IMR-90 (cell line): ENCODE measurements at regions not wholly inside any gene's neighbourhood (a gene's known extent, or its start where the extent isn't known, plus 50 kb on each side); places are given as distances from the start of the nearest gene placed in this dataset.

Source experiments
- ATAC-seq: fragments of 200-7000 bp; cut with Tn5 transposase; 2 replicates; pipeline ENCODE4 v1.9.1; 2020; ENCODE audit warnings: low read depth, mild to moderate bottlenecking, moderate library complexity
- BruUV-seq: library from RNA; stranded (reverse); fragments of 400-500 nt; replicated peaks from 2 replicates; lab custom pipeline; 2021; lab: Mats Ljungman, UMichigan
- CTCF ChIA-PET: fragments of 300-600 bp; formaldehyde crosslinking; extraction: SDS; loops from one replicate; lab custom pipeline; 2021; ENCODE audit warnings: antibody characterized with exemption; lab: Yijun Ruan, JAX
- POLR2A ChIA-PET: fragments of 300-600 bp; sonication (Branson Sonifier 250); formaldehyde crosslinking; loops from one replicate; lab custom pipeline; 2022; ENCODE audit warnings: antibody characterized with exemption; ENCODE audit not compliant: unreplicated experiment; lab: Charles Lee
- DNase-seq: peaks from one replicate; pipeline ENCODE4 v3.0.0; 2013
- H2AFZ ChIP-seq: replicated peaks from 2 replicates; pipeline ENCODE3; 2013; ENCODE audit warnings: low read length, mild to moderate bottlenecking; ENCODE audit not compliant: poor library complexity
- H2AK5ac ChIP-seq: 2 replicates; pipeline ENCODE4 v1.6.1; 2013; ENCODE audit warnings: low read depth, low read length, inconsistent platforms
- H2AK9ac ChIP-seq: replicated peaks from 2 replicates; pipeline ENCODE3; 2013; ENCODE audit warnings: mild to moderate bottlenecking, low read depth, low read length, moderate library complexity; ENCODE audit not compliant: poor library complexity
- H2BK120ac ChIP-seq: 2 replicates; pipeline ENCODE4 v1.6.1; 2013; ENCODE audit warnings: low read depth, low read length, inconsistent platforms
- H2BK15ac ChIP-seq: 3 replicates; pipeline ENCODE4 v1.6.1; 2013; ENCODE audit warnings: low read depth, low read length, inconsistent platforms
- H2BK20ac ChIP-seq: 2 replicates; pipeline ENCODE4 v1.6.1; 2013; ENCODE audit warnings: low read depth, mild to moderate bottlenecking, inconsistent platforms, low read length, moderate library complexity
- H2BK5ac ChIP-seq: 2 replicates; pipeline ENCODE4 v1.6.1; 2013; ENCODE audit warnings: mild to moderate bottlenecking, low read depth, low read length, inconsistent platforms; ENCODE audit not compliant: poor library complexity, severe bottlenecking
- H3K14ac ChIP-seq: replicated peaks from 2 replicates; pipeline ENCODE4 v1.6.1; 2013; ENCODE audit warnings: low read depth, low read length, inconsistent platforms
- H3K18ac ChIP-seq: 2 replicates; pipeline ENCODE4 v1.6.1; 2013; ENCODE audit warnings: low read depth, low read length, control low read depth
- H3K23ac ChIP-seq: 2 replicates; pipeline ENCODE4 v1.6.1; 2013; ENCODE audit warnings: low read depth, low read length, inconsistent platforms
- H3K27ac ChIP-seq: 2 replicates; pipeline ENCODE4 v1.5.1; 2013; ENCODE audit warnings: mild to moderate bottlenecking, control low read depth, low read length; ENCODE audit not compliant: insufficient read depth
- H3K27me3 ChIP-seq: 2 replicates; pipeline ENCODE4 v1.6.1; 2013; ENCODE audit warnings: low read length; ENCODE audit not compliant: control insufficient read depth, insufficient read depth
- H3K36me3 ChIP-seq: 2 replicates; pipeline ENCODE4 v1.6.1; 2013; ENCODE audit warnings: low read length, mixed read lengths; ENCODE audit not compliant: control insufficient read depth, insufficient read depth
- H3K4ac ChIP-seq: 2 replicates; pipeline ENCODE4 v1.6.1; 2013; ENCODE audit warnings: low read depth, low read length, inconsistent platforms
- H3K4me1 ChIP-seq: 2 replicates; pipeline ENCODE4 v1.6.1; 2013; ENCODE audit warnings: low read length, mixed read lengths; ENCODE audit not compliant: control insufficient read depth, insufficient read depth
- H3K4me2 ChIP-seq: 2 replicates; pipeline ENCODE4 v1.6.1; 2013; ENCODE audit warnings: low read depth, mild to moderate bottlenecking, control low read depth, low read length, moderate library complexity
- H3K4me3 ChIP-seq: 2 replicates; pipeline ENCODE4 v1.5.1; 2013; ENCODE audit warnings: low read depth, mild to moderate bottlenecking, control low read depth, low read length, moderate library complexity; ENCODE audit not compliant: insufficient read depth
- H3K56ac ChIP-seq: 2 replicates; pipeline ENCODE4 v1.6.1; 2013; ENCODE audit warnings: low read length, inconsistent platforms; ENCODE audit not compliant: insufficient read depth; ENCODE audit errors: extremely low read depth
- H3K79me1 ChIP-seq, 2 experiments: 2 replicates each; pipeline ENCODE4 v1.6.1; 2013; ENCODE audit warnings: low read length in 2 of 2, inconsistent platforms in 1 of 2, low read depth in 1 of 2
- H3K9ac ChIP-seq: 2 replicates; pipeline ENCODE4 v1.6.1; 2013; ENCODE audit warnings: low read depth, low read length, control low read depth
- H3K9me1 ChIP-seq: 2 replicates; pipeline ENCODE4 v1.6.1; 2013; ENCODE audit warnings: low read length, inconsistent platforms; ENCODE audit not compliant: insufficient read depth
- H3K9me3 ChIP-seq: 2 replicates; pipeline ENCODE4 v1.6.1; 2013; ENCODE audit warnings: low read length; ENCODE audit not compliant: control insufficient read depth, insufficient read depth
- H4K20me1 ChIP-seq: 2 replicates; pipeline ENCODE4 v1.6.1; 2013; ENCODE audit warnings: low read length, inconsistent platforms; ENCODE audit not compliant: insufficient read depth
- H4K5ac ChIP-seq: 2 replicates; pipeline ENCODE4 v1.6.1; 2013; ENCODE audit warnings: mild to moderate bottlenecking, low read depth, low read length, control low read depth
- H4K8ac ChIP-seq, 2 experiments: 2 replicates each; pipeline ENCODE4 v1.6.1; 2013; ENCODE audit warnings: low read depth in 2 of 2, low read length in 2 of 2, control low read depth in 1 of 2, inconsistent platforms in 1 of 2
- H4K91ac ChIP-seq: 2 replicates; pipeline ENCODE4 v1.6.1; 2013; ENCODE audit warnings: low read depth, low read length, inconsistent platforms; ENCODE audit not compliant: insufficient read depth
- BHLHE40 ChIP-seq: fragments of 150-350 bp; IDR thresholded peaks from 2 replicates; pipeline ENCODE4 v1.6.1; 2016; ENCODE audit warnings: mild to moderate bottlenecking, low read depth, low read length
- CEBPB ChIP-seq: IDR thresholded peaks from 2 replicates; pipeline ENCODE4 v1.6.1; 2012; ENCODE audit warnings: low read depth, low read length, improper control_type of control experiment
- CHD1 ChIP-seq: IDR thresholded peaks from 2 replicates; pipeline ENCODE4 v1.6.1; 2012; ENCODE audit warnings: low read depth, low read length, improper control_type of control experiment
- FOS ChIP-seq: fragments of 150-350 bp; IDR thresholded peaks from 2 replicates; pipeline ENCODE4 v1.6.1; 2016; ENCODE audit warnings: low read depth, low read length
- MAFK ChIP-seq: IDR thresholded peaks from 2 replicates; pipeline ENCODE4 v1.6.1; 2012; ENCODE audit warnings: low read depth, low read length, improper control_type of control experiment
- MAZ ChIP-seq: IDR thresholded peaks from 2 replicates; pipeline ENCODE4 v1.6.1; 2012; ENCODE audit warnings: low read depth, mild to moderate bottlenecking, low read length, improper control_type of control experiment, moderate library complexity, borderline replicate concordance
- MXI1 ChIP-seq: IDR thresholded peaks from 2 replicates; pipeline ENCODE4 v1.6.1; 2012; ENCODE audit warnings: low read depth, mild to moderate bottlenecking, low read length, moderate library complexity, borderline replicate concordance
- NFE2L2 ChIP-seq: fragments of 150-350 bp; IDR thresholded peaks from 2 replicates; pipeline ENCODE4 v1.6.1; 2016; ENCODE audit warnings: low read depth, mild to moderate bottlenecking, low read length
- POLR2A ChIP-seq: IDR thresholded peaks from 2 replicates; pipeline ENCODE4 v1.6.1; 2012; ENCODE audit warnings: mild to moderate bottlenecking, low read depth, low read length
- RAD21 ChIP-seq: IDR thresholded peaks from 2 replicates; pipeline ENCODE4 v1.6.1; 2012; ENCODE audit warnings: low read length, improper control_type of control experiment
- RCOR1 ChIP-seq: IDR thresholded peaks from 2 replicates; pipeline ENCODE4 v1.6.1; 2012; ENCODE audit warnings: mild to moderate bottlenecking, low read length, improper control_type of control experiment; ENCODE audit not compliant: insufficient replicate concordance
- RFX5 ChIP-seq: IDR thresholded peaks from 2 replicates; pipeline ENCODE4 v1.8.0; 2012; ENCODE audit warnings: low read depth, mild to moderate bottlenecking, low read length, moderate library complexity
- SMC3 ChIP-seq: fragments of 150-350 bp; IDR thresholded peaks from 2 replicates; pipeline ENCODE4 v1.6.1; 2016; ENCODE audit warnings: low read depth, mild to moderate bottlenecking, antibody characterized with exemption, low read length, moderate library complexity
- WGBS, 2 experiments: methylation state at CpG; one replicate each; pipeline versions ENCODE4 v1.1.5 to v1.1.7; 2013; ENCODE audit warnings: missing lambda C conversion rate in 2 of 2; ENCODE audit not compliant: insufficient read length in 1 of 2; ENCODE audit errors: extremely low coverage in 2 of 2; 5-methylcytosine and 5-hydroxymethylcytosine counted together
- dilution Hi-C: fragments of 300-500 bp; cut with HindIII; formaldehyde crosslinking; loops from one replicate; pipeline ENCODE4 v1.14.3; 2018; ENCODE audit warnings: low sequenced_read_pairs; ENCODE audit not compliant: unreplicated experiment
- in situ Hi-C: fragments of 300-500 bp; cut with MboI; formaldehyde crosslinking; loops from 3 replicates; pipeline ENCODE4 v1.14.3; 2019; ENCODE audit warnings: low sequenced_read_pairs, inconsistent platforms, mixed read lengths
- intact Hi-C: fragments of 100-400 bp; cut with micrococcal nuclease; formaldehyde crosslinking; loops from 2 replicates; pipeline ENCODE4 v1.10.0; 2022
- TF ChIP-seq, protein P1 (sequence below): conservative IDR thresholded peaks from 2 replicates; pipeline ENCODE4 v1.5.1; 2012; ENCODE audit warnings: mild to moderate bottlenecking, low read depth, low read length, improper control_type of control experiment
- TF ChIP-seq, protein P2 (sequence below): fragments of 150-350 bp; IDR thresholded peaks from 2 replicates; pipeline ENCODE4 v1.6.1; 2016; ENCODE audit warnings: low read depth, mild to moderate bottlenecking, low read length, moderate library complexity, borderline replicate concordance
- TF ChIP-seq, protein P3 (sequence below): fragments of 150-350 bp; IDR thresholded peaks from 2 replicates; pipeline ENCODE4 v1.6.1; 2017; ENCODE audit warnings: mild to moderate bottlenecking, antibody characterized with exemption, low read length, low read depth

DNA sequence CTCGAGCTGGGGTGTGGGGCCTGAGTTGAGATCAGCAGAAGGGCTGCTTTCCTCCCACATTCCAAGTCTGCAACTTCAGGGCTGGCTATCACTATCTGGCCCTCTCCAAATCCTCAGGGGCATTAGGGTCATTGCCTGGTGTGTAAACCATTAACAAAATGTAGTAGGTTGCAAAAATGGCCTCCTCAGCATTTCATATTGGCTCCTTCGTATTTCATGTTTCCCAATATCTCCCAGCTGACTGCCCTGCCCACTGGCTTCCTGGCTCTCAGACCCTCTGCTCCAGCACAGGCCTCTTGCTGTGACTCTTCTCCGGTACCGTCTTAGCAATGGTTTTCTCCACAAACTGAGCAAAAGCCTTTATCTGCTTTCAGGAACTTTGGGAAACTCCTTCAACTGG lies 113.8 kb downstream of the GADD45G start:
- DNase-seq: no peak
- Histone ChIP-seq H4K5ac (no peak overlapping the region), H3K56ac (no peak overlapping the region), H3K18ac (no peak overlapping the region), H2BK5ac (no peak overlapping the region), H3K4me2 (no peak overlapping the region), H3K4me3 (no peak overlapping the region), H2AK9ac (no peak overlapping the region), H2BK15ac (no peak overlapping the region), H3K79me1 (no peaks in the 10 kb centered on the region), H3K9me1 (no peaks in the 10 kb centered on the region), H3K36me3 (no peaks in the 10 kb centered on the region), H3K4me1 (no peaks in the 10 kb centered on the region), H4K8ac (no peak overlapping the region), H2AFZ (no peak overlapping the region), H3K14ac (no peak overlapping the region), H3K9ac (no peak overlapping the region), H2BK20ac (no peak overlapping the region), H3K27ac (no peak overlapping the region), H2BK120ac (no peak overlapping the region), H2AK5ac (no peak overlapping the region), H3K9me3 (no peaks in the 10 kb centered on the region), H4K20me1 (no peaks in the 10 kb centered on the region), H3K23ac (no peak overlapping the region), H3K4ac (no peak overlapping the region), H3K27me3 (peaks cover 2% of the 10 kb centered on the region; the same call in 1 of the 2 replicates), H4K91ac (no peak overlapping the region)
- in situ Hi-C loops: no loop called here
- intact Hi-C loops: no loop called here
- ChIA-PET CTCF (no interaction called here), POLR2A (no interaction called here)
- no peak for ATAC-seq
- dilution Hi-C loops: no loop called here
- TF ChIP-seq, protein P1, sequence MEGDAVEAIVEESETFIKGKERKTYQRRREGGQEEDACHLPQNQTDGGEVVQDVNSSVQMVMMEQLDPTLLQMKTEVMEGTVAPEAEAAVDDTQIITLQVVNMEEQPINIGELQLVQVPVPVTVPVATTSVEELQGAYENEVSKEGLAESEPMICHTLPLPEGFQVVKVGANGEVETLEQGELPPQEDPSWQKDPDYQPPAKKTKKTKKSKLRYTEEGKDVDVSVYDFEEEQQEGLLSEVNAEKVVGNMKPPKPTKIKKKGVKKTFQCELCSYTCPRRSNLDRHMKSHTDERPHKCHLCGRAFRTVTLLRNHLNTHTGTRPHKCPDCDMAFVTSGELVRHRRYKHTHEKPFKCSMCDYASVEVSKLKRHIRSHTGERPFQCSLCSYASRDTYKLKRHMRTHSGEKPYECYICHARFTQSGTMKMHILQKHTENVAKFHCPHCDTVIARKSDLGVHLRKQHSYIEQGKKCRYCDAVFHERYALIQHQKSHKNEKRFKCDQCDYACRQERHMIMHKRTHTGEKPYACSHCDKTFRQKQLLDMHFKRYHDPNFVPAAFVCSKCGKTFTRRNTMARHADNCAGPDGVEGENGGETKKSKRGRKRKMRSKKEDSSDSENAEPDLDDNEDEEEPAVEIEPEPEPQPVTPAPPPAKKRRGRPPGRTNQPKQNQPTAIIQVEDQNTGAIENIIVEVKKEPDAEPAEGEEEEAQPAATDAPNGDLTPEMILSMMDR: no peak
- TF ChIP-seq RFX5 (no peak), RCOR1 (no peak), FOS (no peak), RAD21 (no peak), SMC3 (no peak), NFE2L2 (no peak), CEBPB (no peak), BHLHE40 (no peak), CHD1 (no peak), MXI1 (no peak), POLR2A (no peak), MAZ (no peak), MAFK (no peak)
- TF ChIP-seq, protein P2, sequence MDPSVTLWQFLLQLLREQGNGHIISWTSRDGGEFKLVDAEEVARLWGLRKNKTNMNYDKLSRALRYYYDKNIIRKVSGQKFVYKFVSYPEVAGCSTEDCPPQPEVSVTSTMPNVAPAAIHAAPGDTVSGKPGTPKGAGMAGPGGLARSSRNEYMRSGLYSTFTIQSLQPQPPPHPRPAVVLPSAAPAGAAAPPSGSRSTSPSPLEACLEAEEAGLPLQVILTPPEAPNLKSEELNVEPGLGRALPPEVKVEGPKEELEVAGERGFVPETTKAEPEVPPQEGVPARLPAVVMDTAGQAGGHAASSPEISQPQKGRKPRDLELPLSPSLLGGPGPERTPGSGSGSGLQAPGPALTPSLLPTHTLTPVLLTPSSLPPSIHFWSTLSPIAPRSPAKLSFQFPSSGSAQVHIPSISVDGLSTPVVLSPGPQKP: no peak
- TF ChIP-seq, protein P3, sequence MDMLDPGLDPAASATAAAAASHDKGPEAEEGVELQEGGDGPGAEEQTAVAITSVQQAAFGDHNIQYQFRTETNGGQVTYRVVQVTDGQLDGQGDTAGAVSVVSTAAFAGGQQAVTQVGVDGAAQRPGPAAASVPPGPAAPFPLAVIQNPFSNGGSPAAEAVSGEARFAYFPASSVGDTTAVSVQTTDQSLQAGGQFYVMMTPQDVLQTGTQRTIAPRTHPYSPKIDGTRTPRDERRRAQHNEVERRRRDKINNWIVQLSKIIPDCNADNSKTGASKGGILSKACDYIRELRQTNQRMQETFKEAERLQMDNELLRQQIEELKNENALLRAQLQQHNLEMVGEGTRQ: no peak
- no TSS peak for BruUV-seq
- 33% methylated on average over 1 of the region's 4 CpGs; no CpG with 5 or more reads in 1 of the 2 experiments for WGBS, 2 experiments
